ENCODE measurements at regions not wholly inside any gene's neighbourhood (a gene's known extent, or its start where the extent isn't known, plus 50 kb on each side); places are given as distances from the start of the nearest gene placed in this dataset.

GRCh38 chr13:47846886-47847285, 154.2 kb downstream of the SUCLA2 start:
- no peak for DNase-seq (ENCODE audit: low read depth)
- H3K4me3 ChIP-seq (ENCODE audit: low read depth, low read length) = no peak overlapping the region
- TF ChIP-seq MAX (IDR thresholded peaks at IDR 0.05; ENCODE audit: low read depth, low read length) (no peak), POLR2A (IDR thresholded peaks at IDR 0.05; ENCODE audit: extremely low read depth, insufficient read length) (no peak), MYC (IDR thresholded peaks at IDR 0.05; ENCODE audit: low read depth, low read length) (no peak), CTCF (IDR thresholded peaks at IDR 0.05; ENCODE audit: low read depth, low read length) (no peak)

GRCh38 chr13:47845981-47846380, 155.1 kb downstream of the SUCLA2 start:
- H3K4me3 ChIP-seq (ENCODE audit: low read depth, low read length) = no peak overlapping the region
- DNase-seq (ENCODE audit: low read depth) = no peak
- no peak for TF ChIP-seq CTCF (IDR thresholded peaks at IDR 0.05; ENCODE audit: low read depth, low read length)
- no peak for TF ChIP-seq MYC (IDR thresholded peaks at IDR 0.05; ENCODE audit: low read depth, low read length)
- no peak for TF ChIP-seq POLR2A (IDR thresholded peaks at IDR 0.05; ENCODE audit: extremely low read depth, insufficient read length)
- no peak for TF ChIP-seq MAX (IDR thresholded peaks at IDR 0.05; ENCODE audit: low read depth, low read length)

GRCh38 chr13:47843005-47843404, 158.1 kb downstream of the SUCLA2 start:
- no peak for DNase-seq (ENCODE audit: low read depth)
- TF ChIP-seq POLR2A (IDR thresholded peaks at IDR 0.05; ENCODE audit: extremely low read depth, insufficient read length) (no peak), MYC (IDR thresholded peaks at IDR 0.05; ENCODE audit: low read depth, low read length) (no peak), MAX (IDR thresholded peaks at IDR 0.05; ENCODE audit: low read depth, low read length) (no peak), CTCF (IDR thresholded peaks at IDR 0.05; ENCODE audit: low read depth, low read length) (no peak)
- H3K4me3 ChIP-seq (ENCODE audit: low read depth, low read length) = no peak overlapping the region

- TF ChIP-seq CTCF (IDR thresholded peaks at IDR 0.05; ENCODE audit: low read depth, low read length) (no peak), MYC (IDR thresholded peaks at IDR 0.05; ENCODE audit: low read depth, low read length) (no peak), POLR2A (IDR thresholded peaks at IDR 0.05; ENCODE audit: extremely low read depth, insufficient read length) (no peak), MAX (IDR thresholded peaks at IDR 0.05; ENCODE audit: low read depth, low read length) (no peak)
- no peak for DNase-seq (ENCODE audit: low read depth)
- H3K4me3 ChIP-seq (ENCODE audit: low read depth, low read length) = no peak overlapping the region
These were observed 159.9 kb downstream of the SUCLA2 start for GRCh38 chr13:47841151-47841550.

GRCh38 chr13:47837906-47838305, 163.2 kb downstream of the SUCLA2 start:
- H3K4me3 ChIP-seq (ENCODE audit: low read depth, low read length) = no peak overlapping the region
- TF ChIP-seq MYC (IDR thresholded peaks at IDR 0.05; ENCODE audit: low read depth, low read length) = no peak
- no peak for TF ChIP-seq MAX (IDR thresholded peaks at IDR 0.05; ENCODE audit: low read depth, low read length)
- TF ChIP-seq POLR2A (IDR thresholded peaks at IDR 0.05; ENCODE audit: extremely low read depth, insufficient read length) = no peak
- no peak for TF ChIP-seq CTCF (IDR thresholded peaks at IDR 0.05; ENCODE audit: low read depth, low read length)
- DNase-seq (ENCODE audit: low read depth) = no peak

Measured in NB4 (cell line).